ENCODE measurements at regions not wholly inside any gene's neighbourhood (a gene's known extent, or its start where the extent isn't known, plus 50 kb on each side); places are given as distances from the start of the nearest gene placed in this dataset.

GRCh38 chr4:144903953-144904711, 193.9 kb downstream of the ANAPC10 start:
- Histone ChIP-seq H3K4me2 (ENCODE audit: insufficient read depth, low read length) (no peak overlapping the region), H3K27me3 (ENCODE audit: control insufficient read depth in 2 of 2, insufficient read depth in 2 of 2, low read length in 2 of 2) (no peaks in the 10 kb centered on the region), H3K27ac (ENCODE audit: insufficient read depth, low read depth, low read length) (no peak overlapping the region), H4K20me1 (replicated peaks; ENCODE audit: control insufficient read depth, extremely low read depth, insufficient read depth, low read length) (no peaks in the 10 kb centered on the region), H2AFZ (ENCODE audit: low read depth, low read length) (no peak overlapping the region), H3K9ac (replicated peaks; ENCODE audit: extremely low read depth, insufficient read depth, low read length) (no peak overlapping the region), H3K9me3 (replicated peaks; ENCODE audit: control insufficient read depth, insufficient read depth, low read length) (no peaks in the 10 kb centered on the region), H3K79me2 (ENCODE audit: control insufficient read depth, insufficient read depth, low read length) (no peaks in the 10 kb centered on the region), H3K4me3 (replicated peaks in 1 of 3; ENCODE audit: insufficient read depth in 1 of 3, low read depth in 1 of 3, low read length in 3 of 3) (no peak overlapping the region), H3K36me3 (ENCODE audit: control insufficient read depth in 2 of 2, extremely low read depth in 1 of 2, insufficient read depth in 2 of 2, low read length in 2 of 2) (no peaks in the 10 kb centered on the region), H3K4me1 (ENCODE audit: control insufficient read depth, extremely low read depth, insufficient read depth, low read length) (peaks cover 18% of the 10 kb centered on the region), H3K9me1 (replicated peaks; ENCODE audit: control insufficient read depth, extremely low read depth, insufficient read depth, low read length) (no peaks in the 10 kb centered on the region)
- CTCF ChIA-PET, result interaction anchor here (1.1 to 1.3 kb wide), 2 partner anchors 10 to 14 kb away, joined by 3 to 5 read pairs; no protein-coding TSS in a partner anchor
- POLR2A ChIA-PET, result no interaction called here
- DNase-seq (ENCODE audit: low read depth, low spot score), result no peak
- no peak for FAIRE-seq
- intact Hi-C loops (cut with micrococcal nuclease) (no loop called here), dilution Hi-C loops (cut with MboI; ENCODE audit: extremely low pct_ligation_motif_present, low sequenced_read_pairs) (no loop called here)
- no peak for TF ChIP-seq POLR2AphosphoS5 (IDR thresholded peaks at IDR 0.05; ENCODE audit: insufficient read depth, low read depth, low read length)
- no peak for TF ChIP-seq MYC (IDR thresholded peaks at IDR 0.05; ENCODE audit: low read depth, low read length)
- TF ChIP-seq JUN (IDR thresholded peaks at IDR 0.05; ENCODE audit: borderline replicate concordance, insufficient read depth, insufficient read length, low read depth), result no peak
- no peak for TF ChIP-seq EZH2 (IDR thresholded peaks at IDR 0.05; ENCODE audit: borderline replicate concordance, low read depth, low read length, severe bottlenecking)
- BruUV-seq (replicated peaks), result no TSS peak

GRCh38 chr4:144905286-144905685, 192.7 kb downstream of the ANAPC10 start:
- H4K20me1 ChIP-seq (replicated peaks; ENCODE audit: control insufficient read depth, extremely low read depth, insufficient read depth, low read length), result no peaks in the 10 kb centered on the region
- H3K9me1 ChIP-seq (replicated peaks; ENCODE audit: control insufficient read depth, extremely low read depth, insufficient read depth, low read length), result no peaks in the 10 kb centered on the region
- no peak overlapping the region for H3K27ac ChIP-seq (ENCODE audit: insufficient read depth, low read depth, low read length)
- H3K4me3 ChIP-seq (replicated peaks in 1 of 3; ENCODE audit: insufficient read depth in 1 of 3, low read depth in 1 of 3, low read length in 3 of 3), result no peak overlapping the region
- H3K9me3 ChIP-seq (replicated peaks; ENCODE audit: control insufficient read depth, insufficient read depth, low read length), result no peaks in the 10 kb centered on the region
- H3K79me2 ChIP-seq (ENCODE audit: control insufficient read depth, insufficient read depth, low read length), result no peaks in the 10 kb centered on the region
- H3K9ac ChIP-seq (replicated peaks; ENCODE audit: extremely low read depth, insufficient read depth, low read length), result no peak overlapping the region
- intact Hi-C loops (cut with micrococcal nuclease) (loop anchor here (5.0 kb wide), 1 partner anchor 107 kb away; no protein-coding TSS in a partner anchor), dilution Hi-C loops (cut with MboI; ENCODE audit: extremely low pct_ligation_motif_present, low sequenced_read_pairs) (no loop called here)
- TF ChIP-seq, protein P1, sequence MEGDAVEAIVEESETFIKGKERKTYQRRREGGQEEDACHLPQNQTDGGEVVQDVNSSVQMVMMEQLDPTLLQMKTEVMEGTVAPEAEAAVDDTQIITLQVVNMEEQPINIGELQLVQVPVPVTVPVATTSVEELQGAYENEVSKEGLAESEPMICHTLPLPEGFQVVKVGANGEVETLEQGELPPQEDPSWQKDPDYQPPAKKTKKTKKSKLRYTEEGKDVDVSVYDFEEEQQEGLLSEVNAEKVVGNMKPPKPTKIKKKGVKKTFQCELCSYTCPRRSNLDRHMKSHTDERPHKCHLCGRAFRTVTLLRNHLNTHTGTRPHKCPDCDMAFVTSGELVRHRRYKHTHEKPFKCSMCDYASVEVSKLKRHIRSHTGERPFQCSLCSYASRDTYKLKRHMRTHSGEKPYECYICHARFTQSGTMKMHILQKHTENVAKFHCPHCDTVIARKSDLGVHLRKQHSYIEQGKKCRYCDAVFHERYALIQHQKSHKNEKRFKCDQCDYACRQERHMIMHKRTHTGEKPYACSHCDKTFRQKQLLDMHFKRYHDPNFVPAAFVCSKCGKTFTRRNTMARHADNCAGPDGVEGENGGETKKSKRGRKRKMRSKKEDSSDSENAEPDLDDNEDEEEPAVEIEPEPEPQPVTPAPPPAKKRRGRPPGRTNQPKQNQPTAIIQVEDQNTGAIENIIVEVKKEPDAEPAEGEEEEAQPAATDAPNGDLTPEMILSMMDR (IDR thresholded peaks at IDR 0.05; ENCODE audit: extremely low read depth in 1 of 2, insufficient read depth in 1 of 2, low read depth in 1 of 2, low read length in 2 of 2), result no peak
- no peak for TF ChIP-seq GATA2 (IDR thresholded peaks at IDR 0.05; ENCODE audit: insufficient read depth, insufficient read length, low read depth, low read length)
- TF ChIP-seq, protein P2, sequence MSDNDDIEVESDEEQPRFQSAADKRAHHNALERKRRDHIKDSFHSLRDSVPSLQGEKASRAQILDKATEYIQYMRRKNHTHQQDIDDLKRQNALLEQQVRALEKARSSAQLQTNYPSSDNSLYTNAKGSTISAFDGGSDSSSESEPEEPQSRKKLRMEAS (IDR thresholded peaks at IDR 0.05; ENCODE audit: insufficient read depth, insufficient read length), result no peak
- no peak for TF ChIP-seq POLR2A (IDR thresholded peaks at IDR 0.05; ENCODE audit: low read depth, low read length)
- no peak for TF ChIP-seq POLR2AphosphoS5 (IDR thresholded peaks at IDR 0.05; ENCODE audit: insufficient read depth, low read depth, low read length)
- no peak for TF ChIP-seq EZH2 (IDR thresholded peaks at IDR 0.05; ENCODE audit: borderline replicate concordance, low read depth, low read length, severe bottlenecking)
- TF ChIP-seq MYC (IDR thresholded peaks at IDR 0.05; ENCODE audit: low read depth, low read length), result no peak
- TF ChIP-seq FOS (IDR thresholded peaks at IDR 0.05; ENCODE audit: borderline replicate concordance, insufficient read depth, low read length), result no peak
- no peak for TF ChIP-seq JUN (IDR thresholded peaks at IDR 0.05; ENCODE audit: borderline replicate concordance, insufficient read depth, insufficient read length, low read depth)
- no peaks in the 10 kb centered on the region for H3K27me3 ChIP-seq (ENCODE audit: control insufficient read depth in 2 of 2, insufficient read depth in 2 of 2, low read length in 2 of 2)
- H3K4me2 ChIP-seq (ENCODE audit: insufficient read depth, low read length), result no peak overlapping the region
- ChIA-PET CTCF (interaction anchor here (1.1 to 1.5 kb wide), 2 partner anchors 10 to 24 kb away, joined by 3 to 4 read pairs; no protein-coding TSS in a partner anchor), POLR2A (no interaction called here)
- DNase-seq (ENCODE audit: low read depth, low spot score), result no peak
- H2AFZ ChIP-seq (ENCODE audit: low read depth, low read length), result no peak overlapping the region
- FAIRE-seq, result no peak
- peaks cover 18% of the 10 kb centered on the region for H3K4me1 ChIP-seq (ENCODE audit: control insufficient read depth, extremely low read depth, insufficient read depth, low read length)
- H3K36me3 ChIP-seq (ENCODE audit: control insufficient read depth in 2 of 2, extremely low read depth in 1 of 2, insufficient read depth in 2 of 2, low read length in 2 of 2), result no peaks in the 10 kb centered on the region
- BruUV-seq (replicated peaks), result no TSS peak
